HG02852 (cell line): ENCODE measurements at regions not wholly inside any gene's neighbourhood (a gene's known extent, or its start where the extent isn't known, plus 50 kb on each side); places are given as distances from the start of the nearest gene placed in this dataset.

Experiments used
- ATAC-seq: cut with Tn5 transposase; IDR thresholded peaks from one replicate; pipeline ENCODE4 v1.9.1; 2021; ENCODE audit warnings: mild to moderate bottlenecking, moderate library complexity; ENCODE audit not compliant: unreplicated experiment

DNA sequence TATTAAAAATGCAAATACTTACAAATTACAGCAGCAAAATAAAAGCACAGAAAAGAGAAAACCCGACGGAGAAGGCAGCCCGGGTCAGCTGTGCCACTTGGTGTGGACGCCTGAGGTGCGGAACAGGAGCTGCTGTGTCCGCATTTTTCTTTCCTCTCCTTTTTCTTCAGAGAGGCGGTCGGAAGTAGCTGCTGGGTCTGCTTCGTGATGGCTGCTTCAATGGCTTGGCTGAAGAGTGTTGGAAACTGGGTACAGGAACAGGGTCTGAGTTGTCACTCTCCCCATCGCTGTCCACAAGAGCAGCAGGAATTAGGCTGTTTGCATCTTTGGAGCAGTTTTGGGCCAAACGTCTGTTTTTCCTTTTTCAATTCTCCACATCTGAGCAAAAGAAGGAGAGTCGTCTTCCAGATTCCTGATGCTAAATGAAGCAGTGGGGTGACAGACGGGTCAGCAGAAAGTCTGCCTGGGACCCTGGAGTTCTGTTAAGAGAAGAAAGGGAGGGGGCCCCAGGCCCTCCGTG, 53.5 kb upstream of the ARL8B start:
- ATAC-seq = no peak

DNA sequence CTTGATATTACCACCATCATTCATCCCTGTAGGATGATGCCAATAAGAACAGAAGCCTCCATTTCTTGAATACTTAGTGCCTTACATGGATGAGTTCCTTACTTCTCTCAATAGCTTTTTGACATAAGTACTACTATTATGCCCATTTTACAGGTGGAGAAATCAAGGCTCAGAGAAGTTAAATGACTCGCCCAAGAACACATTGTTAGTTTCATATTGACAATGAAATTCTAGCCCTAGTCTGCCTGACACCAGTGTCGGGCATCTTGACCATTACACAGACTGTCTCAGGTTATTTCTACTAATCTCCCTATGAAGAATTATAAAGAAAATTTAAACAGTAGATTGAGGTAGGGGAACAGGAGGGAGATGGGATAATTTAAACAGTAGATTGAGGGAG, 52.5 kb upstream of the ARL8B start:
- no peak for ATAC-seq

DNA sequence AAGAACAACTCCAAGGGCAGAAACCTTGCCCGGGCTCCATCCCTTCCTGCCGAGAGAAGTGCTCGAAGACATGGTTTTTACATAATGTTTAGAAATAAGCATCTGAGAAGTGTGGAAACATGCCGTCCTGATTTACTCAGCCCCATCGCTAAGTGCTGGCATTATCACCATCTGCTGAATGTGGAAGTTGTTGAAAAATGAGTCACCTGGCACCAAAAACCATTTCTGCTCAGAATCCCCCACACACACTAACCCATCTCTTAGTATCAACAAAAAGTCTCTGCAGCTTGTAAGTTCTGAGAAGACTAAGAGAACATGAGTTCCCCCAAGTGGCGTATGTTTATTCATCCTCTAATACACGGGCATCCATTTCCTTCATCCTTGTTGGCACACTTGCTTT, 51.0 kb upstream of the ARL8B start:
- no peak for ATAC-seq

DNA sequence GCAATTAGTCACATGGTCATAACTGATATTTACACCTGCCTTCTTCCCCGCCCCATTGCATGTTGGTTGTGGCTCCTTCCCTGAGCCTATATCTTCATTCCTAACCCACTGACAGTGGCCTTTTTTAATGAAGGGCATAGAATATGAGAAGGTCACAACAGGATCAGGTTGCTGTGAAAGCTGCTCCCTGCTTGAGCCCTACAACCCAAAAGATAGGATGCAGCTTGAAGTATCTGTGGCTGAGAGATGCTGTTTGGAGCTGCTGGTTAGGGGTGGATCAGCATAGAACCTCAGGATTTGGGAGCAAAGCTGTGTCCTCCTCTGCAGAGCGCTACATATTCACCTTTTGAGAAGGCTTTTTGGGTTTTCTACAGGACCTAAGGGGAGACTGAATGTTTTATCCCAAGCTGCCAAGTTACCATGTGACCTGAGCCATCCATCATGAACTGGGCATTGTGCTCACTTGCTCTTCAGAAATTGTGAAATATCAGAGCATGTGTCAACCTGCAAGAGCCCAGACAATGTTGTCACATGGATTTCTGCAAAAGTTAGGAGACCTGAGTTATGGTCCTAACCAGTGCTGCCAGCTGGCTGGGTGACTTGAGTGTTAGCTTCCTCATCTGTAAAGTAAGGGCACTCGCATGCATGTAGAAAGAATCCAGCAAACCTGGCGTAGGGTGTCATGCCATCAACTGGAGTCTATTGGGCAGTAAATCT, 49.8 kb upstream of the ARL8B start:
- ATAC-seq = no peak
